Panc1 (cell line): ENCODE measurements at regions not wholly inside any gene's neighbourhood (a gene's known extent, or its start where the extent isn't known, plus 50 kb on each side); places are given as distances from the start of the nearest gene placed in this dataset.

Source experiments
- ATAC-seq: fragments of 200-7000 bp; cut with Tn5 transposase; 2 replicates; pipeline ENCODE4 v1.9.1; 2020; ENCODE audit warnings: mild to moderate bottlenecking, moderate library complexity
- BruUV-seq: library from RNA; stranded (reverse); fragments of 400-500 nt; replicated peaks from 2 replicates; lab custom pipeline; 2021; lab: Mats Ljungman, UMichigan
- CTCF ChIA-PET: fragments of 300-600 bp; sonication (Branson Sonifier 250); formaldehyde crosslinking; loops from one replicate; lab custom pipeline; 2022; ENCODE audit warnings: antibody characterized with exemption; lab: Charles Lee
- POLR2A ChIA-PET: fragments of 300-600 bp; sonication (Branson Sonifier 250); formaldehyde crosslinking; loops from one replicate; lab custom pipeline; 2022; ENCODE audit warnings: antibody characterized with exemption; lab: Charles Lee
- DNase-seq: peaks from one replicate; pipeline ENCODE4 v3.0.0-alpha.2; 2010; ENCODE audit warnings: low read depth, low spot score
- H3K27ac ChIP-seq: 2 replicates; pipeline ENCODE4 v1.5.1; 2011; ENCODE audit warnings: mild to moderate bottlenecking, low read length, inconsistent platforms
- H3K27me3 ChIP-seq: fragments of 200-500 bp; sonication (Bioruptor generic); 2 replicates; pipeline ENCODE4 v1.6.0; 2014; ENCODE audit warnings: low read length, inconsistent platforms; ENCODE audit not compliant: control insufficient read depth, insufficient read depth
- H3K36me3 ChIP-seq: fragments of 200-500 bp; sonication (Bioruptor generic); 2 replicates; pipeline ENCODE4 v1.5.1; 2014; ENCODE audit warnings: inconsistent platforms, mild to moderate bottlenecking, low read length, moderate library complexity; ENCODE audit not compliant: control insufficient read depth, insufficient read depth
- H3K4me1 ChIP-seq: 2 replicates; pipeline ENCODE4 v1.5.1; 2011; ENCODE audit warnings: inconsistent platforms, mild to moderate bottlenecking, low read length, moderate library complexity; ENCODE audit not compliant: control insufficient read depth, insufficient read depth
- H3K4me3 ChIP-seq, 2 experiments: 2 replicates each; pipeline ENCODE4 v1.5.1; 2011 to 2012; ENCODE audit warnings: low read depth in 2 of 2, low read length in 2 of 2, mild to moderate bottlenecking in 2 of 2, inconsistent platforms in 1 of 2, moderate library complexity in 1 of 2
- H3K9me3 ChIP-seq: fragments of 200-500 bp; sonication (Bioruptor generic); 2 replicates; pipeline ENCODE4 v1.5.1; 2014; ENCODE audit warnings: low read depth, mild to moderate bottlenecking, inconsistent platforms, low read length, moderate library complexity; ENCODE audit not compliant: control insufficient read depth, insufficient read depth
- POLR2AphosphoS5 ChIP-seq: IDR thresholded peaks from 2 replicates; pipeline ENCODE4 v1.6.1; 2012; ENCODE audit warnings: mild to moderate bottlenecking, low read depth, low read length, moderate library complexity
- SIN3A ChIP-seq: IDR thresholded peaks from 2 replicates; pipeline ENCODE4 v1.6.1; 2012; ENCODE audit warnings: low read depth, mild to moderate bottlenecking, low read length, moderate library complexity, borderline replicate concordance; ENCODE audit not compliant: insufficient read depth
- TCF7L2 ChIP-seq: IDR thresholded peaks from 2 replicates; pipeline ENCODE4 v1.6.1; 2011; ENCODE audit warnings: mild to moderate bottlenecking, low read depth, low read length, inconsistent platforms
- in situ Hi-C: cut with HindIII; loops from 2 replicates; pipeline ENCODE4 v1.10.0; 2016; ENCODE audit warnings: low sequenced_read_pairs, low pct_unique_long_range_greater_than_20kb
- intact Hi-C: fragments of 100-400 bp; cut with micrococcal nuclease; formaldehyde crosslinking; loops from one replicate; pipeline ENCODE4 v1.10.0; 2022; ENCODE audit not compliant: unreplicated experiment
- TF ChIP-seq, protein P1 (sequence below), 2 experiments: IDR thresholded peaks; 2 replicates each; pipeline ENCODE4 v1.6.1; 2011 to 2012; ENCODE audit warnings: low read depth in 2 of 2, control low read depth in 1 of 2, low read length in 1 of 2, mild to moderate bottlenecking in 1 of 2, moderate library complexity in 1 of 2; ENCODE audit not compliant: insufficient read depth in 1 of 2
- TF ChIP-seq, protein P2 (sequence below): fragments of 450-650 bp; IDR thresholded peaks from 2 replicates; pipeline ENCODE4 v1.5.1; 2017; ENCODE audit warnings: mild to moderate bottlenecking

DNA sequence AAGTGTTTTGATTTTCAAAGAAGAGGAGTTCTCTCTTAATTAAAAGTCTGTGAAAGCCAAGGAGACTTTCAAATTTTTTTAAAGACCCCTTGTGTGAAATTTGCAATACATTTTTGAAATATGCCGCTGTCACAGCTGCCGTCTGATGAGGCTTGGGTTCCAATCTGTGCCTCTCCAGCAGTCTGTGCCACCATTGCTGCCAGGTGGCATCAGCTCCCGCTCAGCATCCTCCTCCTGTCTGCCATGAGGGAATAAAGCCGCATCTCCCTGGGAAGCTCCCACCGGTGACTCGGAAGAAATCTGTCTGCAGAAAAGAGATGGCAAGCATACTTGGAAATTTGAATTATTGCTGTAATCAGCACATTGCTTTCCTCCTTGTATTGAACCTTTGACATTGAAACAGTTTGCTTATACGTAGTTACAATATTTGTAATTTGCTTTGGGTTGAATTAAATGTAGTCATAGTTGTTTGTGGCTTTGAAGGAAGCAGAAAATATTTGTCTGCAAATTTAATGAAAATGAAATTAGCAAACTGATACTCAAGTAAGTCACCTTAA, 145.7 kb upstream of the SNX2 start:
- Histone ChIP-seq H3K36me3 (no peaks in the 10 kb centered on the region), H3K9me3 (no peaks in the 10 kb centered on the region), H3K27ac (no peak overlapping the region), H3K4me3 (no peak overlapping the region), H3K4me1 (no peaks in the 10 kb centered on the region), H3K27me3 (no peaks in the 10 kb centered on the region)
- TF ChIP-seq SIN3A (no peak), TCF7L2 (no peak), POLR2AphosphoS5 (no peak)
- TF ChIP-seq, protein P1, sequence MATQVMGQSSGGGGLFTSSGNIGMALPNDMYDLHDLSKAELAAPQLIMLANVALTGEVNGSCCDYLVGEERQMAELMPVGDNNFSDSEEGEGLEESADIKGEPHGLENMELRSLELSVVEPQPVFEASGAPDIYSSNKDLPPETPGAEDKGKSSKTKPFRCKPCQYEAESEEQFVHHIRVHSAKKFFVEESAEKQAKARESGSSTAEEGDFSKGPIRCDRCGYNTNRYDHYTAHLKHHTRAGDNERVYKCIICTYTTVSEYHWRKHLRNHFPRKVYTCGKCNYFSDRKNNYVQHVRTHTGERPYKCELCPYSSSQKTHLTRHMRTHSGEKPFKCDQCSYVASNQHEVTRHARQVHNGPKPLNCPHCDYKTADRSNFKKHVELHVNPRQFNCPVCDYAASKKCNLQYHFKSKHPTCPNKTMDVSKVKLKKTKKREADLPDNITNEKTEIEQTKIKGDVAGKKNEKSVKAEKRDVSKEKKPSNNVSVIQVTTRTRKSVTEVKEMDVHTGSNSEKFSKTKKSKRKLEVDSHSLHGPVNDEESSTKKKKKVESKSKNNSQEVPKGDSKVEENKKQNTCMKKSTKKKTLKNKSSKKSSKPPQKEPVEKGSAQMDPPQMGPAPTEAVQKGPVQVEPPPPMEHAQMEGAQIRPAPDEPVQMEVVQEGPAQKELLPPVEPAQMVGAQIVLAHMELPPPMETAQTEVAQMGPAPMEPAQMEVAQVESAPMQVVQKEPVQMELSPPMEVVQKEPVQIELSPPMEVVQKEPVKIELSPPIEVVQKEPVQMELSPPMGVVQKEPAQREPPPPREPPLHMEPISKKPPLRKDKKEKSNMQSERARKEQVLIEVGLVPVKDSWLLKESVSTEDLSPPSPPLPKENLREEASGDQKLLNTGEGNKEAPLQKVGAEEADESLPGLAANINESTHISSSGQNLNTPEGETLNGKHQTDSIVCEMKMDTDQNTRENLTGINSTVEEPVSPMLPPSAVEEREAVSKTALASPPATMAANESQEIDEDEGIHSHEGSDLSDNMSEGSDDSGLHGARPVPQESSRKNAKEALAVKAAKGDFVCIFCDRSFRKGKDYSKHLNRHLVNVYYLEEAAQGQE (IDR thresholded peaks at IDR 0.05; ENCODE audit: insufficient read depth in 1 of 2, low read depth in 2 of 2, low read length in 1 of 2) = no peak
- TF ChIP-seq, protein P2, sequence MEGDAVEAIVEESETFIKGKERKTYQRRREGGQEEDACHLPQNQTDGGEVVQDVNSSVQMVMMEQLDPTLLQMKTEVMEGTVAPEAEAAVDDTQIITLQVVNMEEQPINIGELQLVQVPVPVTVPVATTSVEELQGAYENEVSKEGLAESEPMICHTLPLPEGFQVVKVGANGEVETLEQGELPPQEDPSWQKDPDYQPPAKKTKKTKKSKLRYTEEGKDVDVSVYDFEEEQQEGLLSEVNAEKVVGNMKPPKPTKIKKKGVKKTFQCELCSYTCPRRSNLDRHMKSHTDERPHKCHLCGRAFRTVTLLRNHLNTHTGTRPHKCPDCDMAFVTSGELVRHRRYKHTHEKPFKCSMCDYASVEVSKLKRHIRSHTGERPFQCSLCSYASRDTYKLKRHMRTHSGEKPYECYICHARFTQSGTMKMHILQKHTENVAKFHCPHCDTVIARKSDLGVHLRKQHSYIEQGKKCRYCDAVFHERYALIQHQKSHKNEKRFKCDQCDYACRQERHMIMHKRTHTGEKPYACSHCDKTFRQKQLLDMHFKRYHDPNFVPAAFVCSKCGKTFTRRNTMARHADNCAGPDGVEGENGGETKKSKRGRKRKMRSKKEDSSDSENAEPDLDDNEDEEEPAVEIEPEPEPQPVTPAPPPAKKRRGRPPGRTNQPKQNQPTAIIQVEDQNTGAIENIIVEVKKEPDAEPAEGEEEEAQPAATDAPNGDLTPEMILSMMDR = no peak
- no TSS peak for BruUV-seq
- DNase-seq (no peak), ATAC-seq (no peak)
- CTCF ChIA-PET = no interaction called here
- POLR2A ChIA-PET = no interaction called here
- intact Hi-C loops = no loop called here
- in situ Hi-C loops = no loop called here

DNA sequence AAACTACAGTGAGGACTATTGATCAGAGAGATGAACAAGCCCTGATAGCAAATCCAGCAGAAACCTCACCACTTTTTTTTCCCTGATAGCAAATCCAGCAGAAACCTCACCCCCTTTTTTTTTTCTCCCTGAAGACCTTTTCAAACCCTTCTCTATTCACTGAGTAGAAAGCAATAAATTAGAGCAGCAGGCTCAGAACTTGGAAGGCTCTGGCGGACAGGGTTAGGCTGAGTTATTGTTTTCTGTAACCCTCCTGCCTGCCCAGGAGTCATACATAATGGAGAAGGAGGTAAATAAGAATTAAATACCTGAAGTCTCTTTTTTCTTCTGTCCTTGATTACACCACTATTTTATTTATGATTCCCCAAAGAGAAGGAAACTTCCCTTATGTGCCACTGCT, 136.3 kb upstream of the SNX2 start:
- H3K9me3 ChIP-seq = no peaks in the 10 kb centered on the region
- ChIA-PET POLR2A (no interaction called here), CTCF (no interaction called here)
- intact Hi-C loops (no loop called here), in situ Hi-C loops (no loop called here)
- H3K27ac ChIP-seq = no peak overlapping the region
- no TSS peak for BruUV-seq
- H3K4me3 ChIP-seq = no peak overlapping the region
- DNase-seq = no peak
- peaks cover 3% of the 10 kb centered on the region; the same call in 1 of the 2 replicates for H3K27me3 ChIP-seq
- no peak for ATAC-seq
- TF ChIP-seq SIN3A (no peak), POLR2AphosphoS5 (no peak), TCF7L2 (no peak)
- TF ChIP-seq, protein P1 (IDR thresholded peaks at IDR 0.05; ENCODE audit: insufficient read depth in 1 of 2, low read depth in 2 of 2, low read length in 1 of 2) = no peak
- TF ChIP-seq, protein P2 = no peak
- no peaks in the 10 kb centered on the region for H3K36me3 ChIP-seq
- H3K4me1 ChIP-seq = no peaks in the 10 kb centered on the region
